Mesenchymal stem cell (in vitro differentiated cells and primary cell): ENCODE measurements at regions not wholly inside any gene's neighbourhood (a gene's known extent, or its start where the extent isn't known, plus 50 kb on each side); places are given as distances from the start of the nearest gene placed in this dataset.

Source experiments
- DNase-seq: peaks from one replicate; pipeline ENCODE4 v3.0.0-alpha.2; 2013
- H2AFZ ChIP-seq: one replicate; pipeline ENCODE4 v1.6.1; 2013; ENCODE audit warnings: low read depth, mild to moderate bottlenecking, control low read depth, inconsistent platforms, low read length, moderate library complexity
- H2AK5ac ChIP-seq: 2 replicates; pipeline ENCODE4 v1.6.1; 2013; ENCODE audit warnings: low read length, moderate library complexity, mild to moderate bottlenecking, inconsistent platforms; ENCODE audit not compliant: severe bottlenecking
- H2BK120ac ChIP-seq: one replicate; pipeline ENCODE4 v1.6.1; 2013; ENCODE audit warnings: low read depth, mild to moderate bottlenecking, inconsistent platforms, low read length, moderate library complexity
- H2BK12ac ChIP-seq, 2 experiments: one replicate each; pipeline ENCODE4 v1.6.1; 2013; ENCODE audit warnings: inconsistent platforms in 2 of 2, low read length in 2 of 2, mild to moderate bottlenecking in 2 of 2, moderate library complexity in 2 of 2, control low read depth in 1 of 2
- H2BK15ac ChIP-seq: one replicate; pipeline ENCODE4 v1.6.1; 2013; ENCODE audit warnings: mild to moderate bottlenecking, low read depth, inconsistent platforms; ENCODE audit not compliant: poor library complexity, severe bottlenecking
- H2BK5ac ChIP-seq: 2 replicates; pipeline ENCODE4 v1.6.1; 2013; ENCODE audit warnings: low read depth, mild to moderate bottlenecking, low read length, control low read depth, inconsistent platforms; ENCODE audit not compliant: poor library complexity, severe bottlenecking
- H3K14ac ChIP-seq, 2 experiments: one replicate each; pipeline ENCODE4 v1.6.1; 2013; ENCODE audit warnings: inconsistent platforms in 2 of 2, low read length in 2 of 2, control low read depth in 1 of 2, mild to moderate bottlenecking in 1 of 2, moderate library complexity in 1 of 2
- H3K18ac ChIP-seq, 2 experiments: one replicate each; pipeline ENCODE4 v1.6.1; 2013; ENCODE audit warnings: inconsistent platforms in 2 of 2, low read length in 2 of 2, control low read depth in 1 of 2, low read depth in 1 of 2, mild to moderate bottlenecking in 1 of 2
- H3K23ac ChIP-seq, 2 experiments: one replicate each; pipeline ENCODE4 v1.6.1; 2013; ENCODE audit warnings: inconsistent platforms in 2 of 2, low read length in 2 of 2, mild to moderate bottlenecking in 2 of 2, moderate library complexity in 2 of 2, control low read depth in 1 of 2
- H3K27ac ChIP-seq: 2 replicates; pipeline ENCODE4 v1.5.1; 2013; ENCODE audit warnings: mild to moderate bottlenecking, moderate library complexity, low read length, control low read depth, inconsistent platforms; ENCODE audit not compliant: poor library complexity, severe bottlenecking
- H3K27me3 ChIP-seq, 2 experiments: 2 replicates each; pipeline versions ENCODE4 v1.6.1 to v1.7.0; 2013; ENCODE audit warnings: low read length in 2 of 2, mild to moderate bottlenecking in 2 of 2, moderate library complexity in 2 of 2, control low read depth in 1 of 2, inconsistent platforms in 1 of 2; ENCODE audit not compliant: control insufficient read depth in 1 of 2, insufficient read depth in 1 of 2
- H3K36me3 ChIP-seq, 2 experiments: 2 replicates each; pipeline versions ENCODE4 v1.6.1 to v1.7.0; 2013; ENCODE audit warnings: low read length in 2 of 2, control low read depth in 1 of 2, inconsistent platforms in 1 of 2, low read depth in 1 of 2, mild to moderate bottlenecking in 1 of 2; ENCODE audit not compliant: insufficient read depth in 2 of 2, control insufficient read depth in 1 of 2
- H3K4ac ChIP-seq, 2 experiments: one replicate each; pipeline ENCODE4 v1.6.1; 2013; ENCODE audit warnings: inconsistent platforms in 2 of 2, low read length in 2 of 2, mild to moderate bottlenecking in 2 of 2, moderate library complexity in 2 of 2, control low read depth in 1 of 2, low read depth in 1 of 2
- H3K4me1 ChIP-seq: 2 replicates; pipeline ENCODE4 v1.6.1; 2013; ENCODE audit warnings: low read depth, low read length, control low read depth; ENCODE audit not compliant: control insufficient read depth, insufficient read depth
- H3K4me2 ChIP-seq: 2 replicates; pipeline ENCODE4 v1.6.1; 2013; ENCODE audit warnings: low read length, mild to moderate bottlenecking, inconsistent platforms; ENCODE audit not compliant: poor library complexity, severe bottlenecking
- H3K4me3 ChIP-seq, 2 experiments: 2 replicates each; pipeline versions ENCODE4 v1.5.1 to v1.7.0; 2013; ENCODE audit warnings: low read length in 2 of 2, mild to moderate bottlenecking in 2 of 2, control low read depth in 1 of 2, low read depth in 1 of 2; ENCODE audit not compliant: insufficient read depth in 1 of 2
- H3K79me1 ChIP-seq: replicated peaks from 2 replicates; pipeline ENCODE4 v1.6.1; 2013; ENCODE audit warnings: mild to moderate bottlenecking, control low read depth, low read length, inconsistent platforms; ENCODE audit not compliant: poor library complexity, severe bottlenecking
- H3K9ac ChIP-seq: 2 replicates; pipeline ENCODE4 v1.7.0; 2013; ENCODE audit warnings: mild to moderate bottlenecking, low read length, moderate library complexity
- H3K9me3 ChIP-seq: 2 replicates; pipeline ENCODE4 v1.7.0; 2013; ENCODE audit warnings: mild to moderate bottlenecking, low read length; ENCODE audit not compliant: control insufficient read depth
- H4K8ac ChIP-seq: one replicate; pipeline ENCODE4 v1.6.1; 2013; ENCODE audit warnings: inconsistent platforms, mild to moderate bottlenecking, low read length, moderate library complexity
- H4K91ac ChIP-seq: one replicate; pipeline ENCODE4 v1.6.1; 2013; ENCODE audit warnings: mild to moderate bottlenecking, low read length, inconsistent platforms
- WGBS: methylation state at CpG from one replicate; pipeline ENCODE4 v1.1.7; 2013; ENCODE audit warnings: mixed read lengths; 5-methylcytosine and 5-hydroxymethylcytosine counted together

DNA sequence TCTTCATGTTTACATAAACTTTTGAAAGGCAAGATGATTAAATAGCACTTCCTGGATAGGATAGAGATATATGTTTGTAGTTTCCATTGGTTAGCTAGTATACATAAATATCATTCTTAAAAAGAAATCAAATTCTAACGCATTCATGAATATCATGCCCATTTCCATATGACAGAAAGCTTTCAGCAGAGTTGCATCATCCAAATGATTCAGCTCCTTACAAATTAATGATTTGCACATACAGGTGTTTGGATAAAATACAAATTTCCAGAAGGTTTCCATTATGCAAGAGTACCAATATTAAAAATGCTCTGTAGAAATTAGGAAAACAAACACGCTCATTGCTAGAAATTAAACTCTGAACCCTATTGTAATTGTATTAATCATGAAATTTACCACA, 264.4 kb downstream of the FOXG1 start:
- Histone ChIP-seq H4K91ac (no peak overlapping the region), H2AK5ac (no peak overlapping the region), H3K18ac (no peak overlapping the region), H3K9me3 (peaks cover 11% of the 10 kb centered on the region), H3K36me3 (no peaks in the 10 kb centered on the region), H4K8ac (no peak overlapping the region), H3K27me3 (no peaks in the 10 kb centered on the region), H2BK12ac (no peak overlapping the region), H3K4ac (no peak overlapping the region), H2BK120ac (no peak overlapping the region), H3K14ac (no peak overlapping the region), H2AFZ (no peak overlapping the region), H3K4me2 (no peak overlapping the region), H3K79me1 (no peaks in the 10 kb centered on the region), H3K4me1 (no peaks in the 10 kb centered on the region), H3K27ac (no peak overlapping the region), H3K4me3 (no peak overlapping the region), H2BK15ac (no peak overlapping the region), H3K9ac (no peak overlapping the region), H2BK5ac (no peak overlapping the region), H3K23ac (no peak overlapping the region)
- WGBS: no CpG with 5 or more reads among the region's 2 CpGs
- no peak for DNase-seq

GRCh38 chr14:29035134-29035533, 268.5 kb downstream of the FOXG1 start:
- Histone ChIP-seq H3K9me3 (no peaks in the 10 kb centered on the region), H3K14ac (no peak overlapping the region), H4K8ac (no peak overlapping the region), H2BK120ac (no peak overlapping the region), H3K36me3 (no peaks in the 10 kb centered on the region), H3K79me1 (no peaks in the 10 kb centered on the region), H3K4me2 (no peak overlapping the region), H2BK5ac (no peak overlapping the region), H2BK12ac (no peak overlapping the region), H3K4me1 (no peaks in the 10 kb centered on the region), H2BK15ac (no peak overlapping the region), H3K4ac (no peak overlapping the region), H3K27me3 (no peaks in the 10 kb centered on the region), H3K4me3 (no peak overlapping the region), H3K9ac (no peak overlapping the region), H3K23ac (no peak overlapping the region), H2AFZ (no peak overlapping the region), H4K91ac (no peak overlapping the region), H3K27ac (no peak overlapping the region), H3K18ac (no peak overlapping the region), H2AK5ac (no peak overlapping the region)
- DNase-seq: no peak
- 72% methylated on average over 2 of the region's 3 CpGs for WGBS

GRCh38 chr14:29037411-29037810, 270.8 kb downstream of the FOXG1 start:
- DNase-seq: peak; percentile 2
- Histone ChIP-seq H4K91ac (no peak overlapping the region), H3K4me2 (no peak overlapping the region), H2BK5ac (no peak overlapping the region), H3K27ac (no peak overlapping the region), H3K4me3 (no peak overlapping the region), H3K36me3 (no peaks in the 10 kb centered on the region), H3K4me1 (no peaks in the 10 kb centered on the region), H3K14ac (no peak overlapping the region), H3K23ac (no peak overlapping the region), H2AFZ (no peak overlapping the region), H3K79me1 (no peaks in the 10 kb centered on the region), H3K18ac (no peak overlapping the region), H3K4ac (no peak overlapping the region), H2AK5ac (no peak overlapping the region), H2BK15ac (no peak overlapping the region), H3K27me3 (no peaks in the 10 kb centered on the region), H2BK12ac (no peak overlapping the region), H3K9me3 (no peaks in the 10 kb centered on the region), H4K8ac (no peak overlapping the region), H2BK120ac (no peak overlapping the region), H3K9ac (no peak overlapping the region)

DNA sequence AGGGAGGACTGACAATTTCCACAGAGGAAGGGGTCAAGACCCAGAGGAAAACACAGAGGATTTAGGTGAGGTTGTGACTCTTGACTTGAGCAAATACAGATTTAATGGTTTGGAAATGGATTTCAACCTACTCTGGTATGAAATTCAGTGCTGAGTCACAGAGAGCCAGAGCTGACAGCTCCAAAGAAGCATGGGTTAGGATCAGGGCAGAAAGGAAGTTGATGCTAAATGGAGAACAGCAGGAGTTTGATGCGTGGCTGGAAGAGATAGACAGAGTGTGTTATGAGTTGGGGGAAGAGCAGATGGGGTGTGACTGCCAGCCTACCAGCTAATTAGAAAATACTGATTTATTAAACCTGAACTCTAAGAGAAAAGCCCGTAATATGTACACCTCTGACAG, 272.6 kb downstream of the FOXG1 start:
- no peaks in the 10 kb centered on the region for H3K27me3 ChIP-seq
- H3K4me2 ChIP-seq: no peak overlapping the region
- no peaks in the 10 kb centered on the region for H3K36me3 ChIP-seq
- no peak overlapping the region for H2BK120ac ChIP-seq
- H4K91ac ChIP-seq: no peak overlapping the region
- 14% methylated on average over 1 of the region's 2 CpGs for WGBS
- no peak overlapping the region for H3K9ac ChIP-seq
- no peak overlapping the region for H2BK12ac ChIP-seq
- no peaks in the 10 kb centered on the region for H3K79me1 ChIP-seq
- H3K14ac ChIP-seq: no peak overlapping the region
- no peak overlapping the region for H2BK15ac ChIP-seq
- DNase-seq: peak; percentile 1
- H3K23ac ChIP-seq: no peak overlapping the region
- no peak overlapping the region for H3K27ac ChIP-seq
- no peak overlapping the region for H3K4ac ChIP-seq
- no peaks in the 10 kb centered on the region for H3K4me1 ChIP-seq
- H3K4me3 ChIP-seq: no peak overlapping the region
- no peak overlapping the region for H2AFZ ChIP-seq
- no peak overlapping the region for H3K18ac ChIP-seq
- no peak overlapping the region for H2AK5ac ChIP-seq
- no peak overlapping the region for H2BK5ac ChIP-seq
- H3K9me3 ChIP-seq: no peaks in the 10 kb centered on the region
- no peak overlapping the region for H4K8ac ChIP-seq
